Glomerular visceral epithelial cell (primary cell): ENCODE measurements at regions not wholly inside any gene's neighbourhood (a gene's known extent, or its start where the extent isn't known, plus 50 kb on each side); places are given as distances from the start of the nearest gene placed in this dataset.

Source experiments
- DNase-seq: peaks from one replicate; pipeline ENCODE4 v3.0.0-alpha.2; 2016; ENCODE audit errors: extremely low spot score

DNA sequence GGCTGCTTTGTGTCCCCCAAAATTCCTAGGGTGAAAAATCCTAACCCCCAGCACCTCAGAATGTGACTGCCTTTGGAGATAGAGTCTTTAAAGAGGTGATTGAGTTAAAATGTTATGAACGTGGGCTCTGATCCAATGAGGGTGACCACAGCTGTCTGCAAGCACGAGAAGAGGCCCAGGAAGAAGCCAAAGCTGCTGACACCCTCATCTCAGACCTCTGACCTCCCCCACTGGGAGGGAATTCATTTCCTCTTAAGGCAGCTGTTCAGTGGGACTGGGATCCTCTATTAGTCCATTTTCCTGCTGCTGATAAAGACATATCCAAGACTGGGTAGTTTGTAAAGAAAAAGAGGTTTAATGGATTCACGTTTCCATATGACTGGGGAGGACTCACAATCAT is 544.4 kb downstream of the DCDC2C start:
- DNase-seq, result no peak

DNA sequence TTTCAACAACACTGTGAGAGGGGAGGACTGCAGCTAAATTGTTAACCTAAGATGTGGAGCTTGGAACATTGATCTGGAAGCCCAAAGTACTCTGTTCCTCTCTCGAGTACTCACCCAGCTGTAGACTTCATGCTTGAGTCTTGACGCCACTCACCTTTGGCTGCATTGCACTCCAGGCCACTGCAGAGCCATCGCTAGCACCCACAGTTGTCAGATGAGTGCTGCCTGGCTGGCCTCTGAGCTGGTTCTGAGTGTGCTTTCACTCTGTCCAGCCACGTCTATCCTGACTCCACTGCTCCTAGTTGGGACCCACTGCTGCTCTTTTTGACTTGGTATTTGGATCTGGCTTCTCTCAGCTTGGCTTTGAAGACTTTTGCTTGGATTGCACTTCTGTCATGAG is 552.1 kb downstream of the DCDC2C start:
- DNase-seq, result no peak

DNA sequence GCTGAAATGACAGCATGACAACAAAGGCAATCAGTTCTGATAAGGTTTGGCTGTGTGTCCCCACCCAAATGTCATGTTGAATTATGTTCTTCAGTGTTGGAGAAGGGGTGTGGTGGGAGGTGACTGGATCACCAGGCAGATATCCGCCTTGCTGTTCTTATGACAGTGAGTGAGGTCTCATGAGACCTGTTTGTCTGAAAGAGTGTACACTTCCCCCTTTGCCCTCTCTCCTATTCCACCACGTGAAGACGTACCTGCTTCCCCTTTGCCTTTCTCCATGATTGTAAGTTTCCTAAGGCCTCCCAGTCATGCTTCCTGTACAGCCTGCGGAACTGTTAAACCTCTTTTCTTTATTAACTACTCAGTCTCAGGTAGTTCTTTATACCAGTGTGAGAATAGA is 553.0 kb downstream of the DCDC2C start:
- DNase-seq, result no peak

GRCh38 chr2:4258563-4258962 is 555.2 kb downstream of the DCDC2C start:
- DNase-seq, result no peak

- DNase-seq, result no peak
Measured at GRCh38 chr2:4265936-4266335, 562.6 kb downstream of the DCDC2C start.

DNA sequence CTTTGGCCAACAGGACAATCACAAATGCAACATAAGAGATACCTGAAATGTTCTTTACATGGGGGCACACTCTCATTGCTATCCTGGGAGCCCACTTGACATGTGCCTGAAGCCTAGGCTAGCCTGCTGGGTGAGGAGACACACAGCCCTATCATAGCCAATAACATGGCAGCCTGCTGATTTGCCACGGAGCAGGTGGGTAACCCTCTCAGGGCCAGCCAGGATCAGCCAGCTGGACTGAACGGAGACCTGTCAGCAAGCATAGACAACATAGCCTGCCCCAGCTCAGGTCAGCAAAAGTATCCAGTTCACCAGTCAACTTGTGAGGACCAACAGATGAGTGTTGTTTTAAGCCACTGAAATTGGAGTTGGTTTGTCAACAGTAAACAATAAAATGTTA is 566.5 kb downstream of the DCDC2C start:
- no peak for DNase-seq

DNA sequence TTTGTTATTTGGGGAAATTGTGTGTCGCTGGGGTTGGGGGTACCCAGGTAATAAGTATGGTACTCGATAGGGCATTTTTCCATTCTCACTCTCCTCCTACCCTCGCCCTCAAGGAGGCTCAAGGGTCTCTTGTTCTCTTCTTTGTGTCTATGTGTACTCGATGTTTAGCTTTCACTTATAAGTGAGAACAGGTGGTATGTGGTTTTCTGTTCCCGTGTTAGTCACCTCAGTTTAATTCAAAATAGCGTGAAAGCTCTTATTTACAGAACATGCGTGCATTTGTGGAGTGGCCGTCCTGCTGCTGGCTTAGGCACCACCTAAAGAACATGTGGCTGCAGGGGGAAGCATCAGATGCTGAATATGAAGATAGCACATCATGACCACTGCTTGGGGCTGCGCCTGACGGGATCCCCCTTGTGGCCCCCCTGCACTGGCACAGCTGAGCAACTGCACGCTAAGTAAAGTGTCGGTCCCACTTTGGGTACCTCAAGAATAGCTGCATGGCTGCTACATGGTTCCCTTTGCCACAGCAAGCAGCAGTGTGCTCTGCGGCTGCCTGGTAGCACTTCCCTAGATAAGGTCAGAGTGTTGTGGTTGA is 569.0 kb downstream of the DCDC2C start:
- no peak for DNase-seq

DNA sequence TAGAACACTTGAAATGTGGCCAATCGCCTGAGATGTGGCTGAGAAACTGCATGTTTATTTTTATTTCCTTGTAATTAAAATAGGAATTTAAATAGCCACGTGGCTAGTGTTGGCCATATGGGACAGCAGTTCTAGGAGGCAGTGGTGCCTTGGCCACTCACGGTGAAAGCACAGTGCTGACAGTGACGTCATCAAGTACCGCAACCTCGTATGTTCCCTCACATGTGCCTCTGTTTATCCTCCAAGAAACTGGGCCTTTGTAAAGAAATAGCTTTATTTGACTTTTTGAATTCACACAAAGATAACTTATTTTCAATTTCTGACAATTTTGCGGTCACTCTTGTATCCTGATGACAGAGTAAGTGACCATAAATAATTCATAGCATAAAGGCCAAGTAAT is 575.0 kb downstream of the DCDC2C start:
- DNase-seq, result no peak

DNA sequence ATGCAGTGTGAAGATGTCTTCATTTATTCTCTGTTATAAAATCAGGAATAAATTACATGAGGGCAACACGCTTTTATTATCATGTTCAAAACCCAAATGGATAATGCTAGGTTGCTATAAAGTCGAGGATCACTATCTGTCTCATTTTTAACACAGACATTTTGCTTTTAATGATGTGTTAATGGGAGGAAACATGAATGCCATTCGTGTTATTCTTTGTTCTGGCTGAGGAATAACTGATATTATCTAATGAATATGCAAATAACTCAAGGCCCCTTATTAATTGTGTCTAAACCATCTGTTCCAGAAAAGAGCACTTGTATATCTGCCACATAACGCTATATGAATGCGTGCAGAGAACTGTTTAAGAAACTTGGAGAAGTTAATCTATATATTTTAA is 576.1 kb downstream of the DCDC2C start:
- DNase-seq, result no peak

GRCh38 chr2:4291430-4291829 is 588.1 kb downstream of the DCDC2C start:
- DNase-seq, result no peak

GRCh38 chr2:4295680-4296079 is 592.3 kb downstream of the DCDC2C start:
- no peak for DNase-seq

DNA sequence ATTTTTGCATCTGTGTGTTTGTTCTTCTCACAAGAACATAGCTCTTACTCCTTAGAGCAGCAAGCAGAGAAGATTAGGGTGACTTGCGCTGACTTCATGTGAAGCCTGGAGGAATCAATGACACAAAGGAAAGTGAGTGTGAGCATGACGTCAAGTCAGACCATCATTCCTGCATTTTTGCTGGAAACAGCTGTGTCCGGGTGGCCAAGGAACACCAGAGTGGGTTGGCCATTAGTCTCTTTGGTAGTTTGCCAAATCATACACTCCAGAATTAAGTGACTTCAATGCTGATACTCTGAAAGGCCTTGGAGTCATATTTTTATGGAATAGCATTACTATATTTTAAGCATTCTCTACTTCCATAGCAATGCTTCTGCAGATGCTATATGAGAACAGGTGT is 597.2 kb downstream of the DCDC2C start:
- DNase-seq, result no peak

GRCh38 chr2:4324531-4324930 is 621.2 kb downstream of the DCDC2C start:
- DNase-seq, result no peak

- no peak for DNase-seq
Measured at GRCh38 chr2:4336864-4337263, 633.5 kb downstream of the DCDC2C start.

- no peak for DNase-seq
Measured at GRCh38 chr2:4338345-4338744, 635.0 kb downstream of the DCDC2C start.

DNA sequence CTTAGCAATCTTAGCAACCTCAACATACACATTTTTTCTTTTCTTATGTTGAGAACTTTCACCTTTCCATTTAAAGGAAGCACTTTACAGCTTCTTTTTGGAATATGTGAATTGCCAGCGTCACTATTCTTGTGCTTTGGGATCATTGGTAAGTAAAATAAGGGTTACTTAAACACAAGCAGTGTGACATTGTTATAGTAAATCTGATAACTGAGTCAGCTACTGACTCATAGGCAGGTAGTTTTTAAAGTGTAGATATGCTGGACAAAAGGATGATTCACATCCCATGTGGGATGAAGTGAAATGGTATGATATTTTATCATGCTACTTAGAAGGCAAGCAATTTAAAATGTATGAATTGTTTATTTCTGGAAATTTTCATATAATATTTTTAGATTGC is 637.2 kb downstream of the DCDC2C start:
- no peak for DNase-seq

- DNase-seq, result no peak
Measured at GRCh38 chr2:4346628-4347027, 643.3 kb downstream of the DCDC2C start.

GRCh38 chr2:4353668-4354067 is 650.3 kb downstream of the DCDC2C start:
- DNase-seq, result no peak

DNA sequence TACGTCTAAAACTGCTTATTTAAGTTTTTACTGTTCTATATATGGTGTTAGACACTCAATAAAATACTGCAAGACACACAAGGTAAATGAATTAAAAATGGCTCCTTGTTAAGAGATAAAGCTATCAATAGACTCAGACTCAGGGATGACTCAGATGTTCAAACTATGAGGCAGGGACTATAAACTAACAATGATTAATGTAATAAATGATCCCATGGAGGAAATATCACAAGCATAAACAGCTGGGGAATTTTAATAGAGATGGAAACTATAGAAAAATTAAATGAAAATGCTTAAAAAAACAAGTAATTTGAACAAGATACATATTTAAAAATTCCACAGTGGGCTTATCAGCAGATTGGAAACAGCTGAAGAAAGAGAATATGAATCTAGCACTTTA is 650.8 kb downstream of the DCDC2C start:
- DNase-seq, result no peak

DNA sequence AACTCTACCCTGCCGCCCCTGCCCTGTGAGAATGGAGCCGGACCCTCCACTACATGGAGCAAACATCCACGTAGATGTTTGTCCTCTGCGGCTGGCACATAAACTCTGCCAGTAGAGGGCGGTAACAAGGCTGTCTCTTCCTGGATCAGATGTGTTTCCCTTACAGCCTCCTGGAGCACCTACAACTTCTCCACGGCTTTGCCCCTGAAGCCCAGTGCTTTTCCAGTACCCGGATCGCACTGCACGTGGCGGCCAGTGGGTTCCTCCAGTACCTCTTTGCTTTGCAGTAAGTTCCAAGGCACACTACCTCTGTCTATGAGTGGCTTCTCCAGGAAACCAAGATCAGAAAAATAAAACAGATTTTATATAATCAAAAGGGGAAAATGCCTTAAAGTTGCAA is 651.3 kb downstream of the DCDC2C start:
- DNase-seq, result no peak

GRCh38 chr2:4356109-4356508 is 652.7 kb downstream of the DCDC2C start:
- DNase-seq, result no peak

GRCh38 chr2:4356541-4356940 is 653.2 kb downstream of the DCDC2C start:
- DNase-seq, result no peak

DNA sequence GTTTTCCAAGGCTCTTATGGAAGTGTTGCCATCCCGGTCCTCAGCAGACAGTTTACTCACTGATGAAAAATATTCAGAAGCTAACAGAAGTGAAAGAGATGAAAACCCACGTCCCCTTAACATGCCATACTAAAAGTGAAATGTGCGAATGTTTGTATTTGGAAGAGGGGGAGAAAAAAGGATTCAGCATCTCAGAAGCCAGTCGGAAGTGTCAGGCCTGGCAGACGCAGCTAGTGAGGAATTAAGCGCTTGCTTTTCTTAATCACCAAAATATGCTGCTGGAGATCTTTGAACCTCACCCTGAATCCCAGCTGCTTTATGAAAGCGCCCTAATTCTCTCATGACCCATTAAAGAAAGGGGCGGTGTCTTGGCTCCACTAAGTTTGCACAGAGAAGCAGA is 653.7 kb downstream of the DCDC2C start:
- DNase-seq, result no peak

- no peak for DNase-seq
Measured at GRCh38 chr2:4358837-4359236, 655.5 kb downstream of the DCDC2C start.

DNA sequence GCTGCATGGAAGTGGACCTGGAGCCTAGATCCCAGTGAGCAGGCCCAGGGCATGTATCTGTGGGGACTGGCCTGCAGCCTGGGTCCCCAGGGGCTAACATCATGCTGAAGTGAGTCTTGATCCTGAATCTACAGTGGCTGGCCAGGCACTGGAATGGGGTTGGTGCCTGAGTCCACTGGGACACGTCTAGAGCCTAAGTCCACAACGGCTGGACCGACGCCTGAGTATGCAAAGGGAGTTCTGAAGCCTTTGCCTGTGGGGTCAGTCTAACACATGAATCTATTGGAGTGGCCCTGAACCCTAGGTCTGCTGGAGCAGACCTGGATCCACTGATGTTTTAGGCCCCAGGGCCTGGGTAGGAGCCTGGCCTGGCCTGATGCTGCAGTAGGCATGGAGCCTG is 665.5 kb downstream of the DCDC2C start:
- no peak for DNase-seq
